ENCODE measurements at regions not wholly inside any gene's neighbourhood (a gene's known extent, or its start where the extent isn't known, plus 50 kb on each side); places are given as distances from the start of the nearest gene placed in this dataset.

GRCh38 chr14:100484531-100485267 lies 102.5 kb downstream of the BEGAIN start:
- TF ChIP-seq JUND (IDR thresholded peaks at IDR 0.05) (no peak), CTCF (IDR thresholded peaks at IDR 0.05; ENCODE audit: low read depth, low read length, missing input control) (no peak), ZBTB33 (IDR thresholded peaks at IDR 0.05) (no peak), REST (IDR thresholded peaks at IDR 0.05) (no peak), TAF1 (conservative IDR thresholded peaks at IDR 0.05) (no peak), SP1 (IDR thresholded peaks at IDR 0.05) (no peak), RXRA (IDR thresholded peaks at IDR 0.05) (no peak), RAD21 (IDR thresholded peaks at IDR 0.05) (no peak), MAX (IDR thresholded peaks at IDR 0.05) (no peak), ATF3 (IDR thresholded peaks at IDR 0.05) (no peak), FOXA1 (IDR thresholded peaks at IDR 0.05) (no peak), YY1 (IDR thresholded peaks at IDR 0.05) (no peak), HNF4G (IDR thresholded peaks at IDR 0.05) (no peak), EGR1 (IDR thresholded peaks at IDR 0.05; ENCODE audit: low read depth in 2 of 2) (no peak)

All from liver (tissue), 3 donors.